ENCODE measurements at regions not wholly inside any gene's neighbourhood (a gene's known extent, or its start where the extent isn't known, plus 50 kb on each side); places are given as distances from the start of the nearest gene placed in this dataset.

DNA sequence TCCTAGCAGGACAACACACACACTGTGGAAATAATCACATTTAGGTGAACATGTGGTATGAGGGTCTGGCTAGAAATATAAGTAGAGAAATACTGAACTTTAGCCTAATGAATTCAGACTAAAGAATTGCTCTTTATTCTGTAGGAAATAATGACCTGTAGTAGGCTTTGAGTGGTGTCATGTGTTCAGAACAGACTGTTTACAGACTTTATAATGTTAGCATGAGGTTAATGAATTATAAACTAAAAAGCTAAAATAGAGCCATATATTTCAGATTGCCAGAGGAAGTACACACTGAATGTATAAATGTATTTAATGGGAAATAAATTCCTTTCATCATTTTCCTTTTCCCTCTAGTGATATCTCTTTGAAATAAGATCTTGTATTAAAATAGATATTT is 669.5 kb upstream of the EPHA7 start:
- no peak for DNase-seq (ENCODE audit: low read depth)
- H3K4me3 ChIP-seq (ENCODE audit: control insufficient read depth, low read depth, low read length) = no peak overlapping the region
- TF ChIP-seq CTCF (conservative IDR thresholded peaks at IDR 0.05; ENCODE audit: control insufficient read depth, insufficient read depth, low read depth, low read length) = no peak

GRCh38 chr6:94074764-94075163 is 655.4 kb upstream of the EPHA7 start:
- no peak for TF ChIP-seq CTCF (conservative IDR thresholded peaks at IDR 0.05; ENCODE audit: control insufficient read depth, insufficient read depth, low read depth, low read length)
- no peak for DNase-seq (ENCODE audit: low read depth)
- no peak overlapping the region for H3K4me3 ChIP-seq (ENCODE audit: control insufficient read depth, low read depth, low read length)

GRCh38 chr6:94071835-94072234 is 652.5 kb upstream of the EPHA7 start:
- DNase-seq (ENCODE audit: low read depth) = peak; percentile 16
- H3K4me3 ChIP-seq (ENCODE audit: control insufficient read depth, low read depth, low read length) = no peak overlapping the region
- peak; percentile 30 for TF ChIP-seq CTCF (conservative IDR thresholded peaks at IDR 0.05; ENCODE audit: control insufficient read depth, insufficient read depth, low read depth, low read length)

- TF ChIP-seq CTCF (conservative IDR thresholded peaks at IDR 0.05; ENCODE audit: control insufficient read depth, insufficient read depth, low read depth, low read length) = no peak
Observed at GRCh38 chr6:94065707-94066337, 646.5 kb upstream of the EPHA7 start.

GRCh38 chr6:94052749-94053148 is 633.4 kb upstream of the EPHA7 start:
- DNase-seq (ENCODE audit: low read depth) = peak; percentile 41
- H3K4me3 ChIP-seq (ENCODE audit: control insufficient read depth, low read depth, low read length) = no peak overlapping the region
- peak; percentile 25 for TF ChIP-seq CTCF (conservative IDR thresholded peaks at IDR 0.05; ENCODE audit: control insufficient read depth, insufficient read depth, low read depth, low read length)

More at GRCh38 chr6:94065707-94066337, 646.5 kb upstream of the EPHA7 start:
- DNase-seq (ENCODE audit: low read depth) = no peak
- H3K4me3 ChIP-seq (ENCODE audit: control insufficient read depth, low read depth, low read length) = no peak overlapping the region

DNA sequence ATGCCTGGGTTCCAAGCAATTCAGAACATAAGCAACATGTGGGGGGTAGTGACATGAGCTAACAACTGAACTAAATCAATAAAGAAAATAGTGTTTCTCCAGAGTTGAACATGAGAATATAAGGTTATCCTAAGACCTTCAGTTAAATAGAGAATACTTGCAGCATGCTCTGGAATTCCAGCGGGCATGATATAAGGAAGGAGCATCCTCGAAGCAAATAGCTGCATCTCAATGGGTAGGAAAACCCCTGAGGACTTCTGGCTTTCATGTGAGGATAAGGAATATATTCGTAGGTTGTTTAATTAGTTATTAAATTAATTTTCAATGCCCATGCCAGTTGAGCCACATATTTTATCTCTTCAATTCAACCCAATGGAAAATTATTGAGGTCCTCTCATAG is 631.2 kb upstream of the EPHA7 start:
- no peak for DNase-seq (ENCODE audit: low read depth)

More for the DNA sequence above, 631.2 kb upstream of the EPHA7 start:
- no peak for TF ChIP-seq CTCF (conservative IDR thresholded peaks at IDR 0.05; ENCODE audit: control insufficient read depth, insufficient read depth, low read depth, low read length)
- H3K4me3 ChIP-seq (ENCODE audit: control insufficient read depth, low read depth, low read length) = no peak overlapping the region

Measured in fibroblast of mammary gland (primary cell).